ENCODE measurements at regions not wholly inside any gene's neighbourhood (a gene's known extent, or its start where the extent isn't known, plus 50 kb on each side); places are given as distances from the start of the nearest gene placed in this dataset.

DNA sequence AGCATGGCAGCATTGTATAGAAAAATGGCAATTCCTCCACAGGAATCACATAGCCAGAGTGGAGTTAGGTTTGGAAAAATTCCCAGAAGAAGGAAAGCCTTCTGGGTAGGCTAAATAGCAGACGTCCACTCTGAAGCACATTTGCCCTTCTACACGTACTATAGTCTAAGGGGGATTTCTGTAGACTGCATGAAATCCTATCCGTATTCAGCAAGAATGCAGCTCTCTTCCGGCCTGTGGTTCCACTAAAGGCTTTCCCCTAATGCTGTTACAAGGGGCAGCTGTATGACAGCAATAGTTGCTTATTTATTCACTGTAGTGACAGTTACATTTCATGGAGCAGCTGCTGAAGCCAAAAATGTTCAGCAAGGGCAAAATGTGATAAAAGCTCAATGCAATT is 263.6 kb downstream of the RWDD3 start:
- TF ChIP-seq, protein P1, sequence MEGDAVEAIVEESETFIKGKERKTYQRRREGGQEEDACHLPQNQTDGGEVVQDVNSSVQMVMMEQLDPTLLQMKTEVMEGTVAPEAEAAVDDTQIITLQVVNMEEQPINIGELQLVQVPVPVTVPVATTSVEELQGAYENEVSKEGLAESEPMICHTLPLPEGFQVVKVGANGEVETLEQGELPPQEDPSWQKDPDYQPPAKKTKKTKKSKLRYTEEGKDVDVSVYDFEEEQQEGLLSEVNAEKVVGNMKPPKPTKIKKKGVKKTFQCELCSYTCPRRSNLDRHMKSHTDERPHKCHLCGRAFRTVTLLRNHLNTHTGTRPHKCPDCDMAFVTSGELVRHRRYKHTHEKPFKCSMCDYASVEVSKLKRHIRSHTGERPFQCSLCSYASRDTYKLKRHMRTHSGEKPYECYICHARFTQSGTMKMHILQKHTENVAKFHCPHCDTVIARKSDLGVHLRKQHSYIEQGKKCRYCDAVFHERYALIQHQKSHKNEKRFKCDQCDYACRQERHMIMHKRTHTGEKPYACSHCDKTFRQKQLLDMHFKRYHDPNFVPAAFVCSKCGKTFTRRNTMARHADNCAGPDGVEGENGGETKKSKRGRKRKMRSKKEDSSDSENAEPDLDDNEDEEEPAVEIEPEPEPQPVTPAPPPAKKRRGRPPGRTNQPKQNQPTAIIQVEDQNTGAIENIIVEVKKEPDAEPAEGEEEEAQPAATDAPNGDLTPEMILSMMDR (IDR thresholded peaks at IDR 0.05; ENCODE audit: insufficient read depth, low read length, poor library complexity, severe bottlenecking): no peak
- TF ChIP-seq EZH2phosphoT487 (conservative IDR thresholded peaks at IDR 0.05; ENCODE audit: low read length): no peak
